ENCODE measurements at regions not wholly inside any gene's neighbourhood (a gene's known extent, or its start where the extent isn't known, plus 50 kb on each side); places are given as distances from the start of the nearest gene placed in this dataset.

- no peak for DNase-seq
Measured at GRCh38 chr5:124839371-124839998, 93.0 kb upstream of the ZNF608 start.

GRCh38 chr5:124841829-124842712, 95.6 kb upstream of the ZNF608 start:
- peak; percentile 43 for DNase-seq

GRCh38 chr5:124842725-124843595, 96.5 kb upstream of the ZNF608 start:
- DNase-seq, result no peak

GRCh38 chr5:124843596-124843899, 97.1 kb upstream of the ZNF608 start:
- DNase-seq, result peak; percentile 50

- DNase-seq, result no peak
Measured at GRCh38 chr5:124844371-124844920, 98.0 kb upstream of the ZNF608 start.

GRCh38 chr5:124847907-124848306, 101.5 kb upstream of the ZNF608 start:
- no peak for DNase-seq

GRCh38 chr5:124849774-124850173, 103.3 kb upstream of the ZNF608 start:
- no peak for DNase-seq

- DNase-seq, result no peak
Measured at GRCh38 chr5:124856726-124857125, 110.3 kb upstream of the ZNF608 start.

- DNase-seq, result no peak
Measured at GRCh38 chr5:124858612-124859011, 112.2 kb upstream of the ZNF608 start.

GRCh38 chr5:124859027-124859426, 112.6 kb upstream of the ZNF608 start:
- peak; percentile 59 for DNase-seq

GRCh38 chr5:124859556-124860290, 113.3 kb upstream of the ZNF608 start:
- no peak for DNase-seq

- DNase-seq, result no peak
Measured at GRCh38 chr5:124860291-124860655, 113.8 kb upstream of the ZNF608 start.

GRCh38 chr5:124865066-124865465, 118.6 kb upstream of the ZNF608 start:
- no peak for DNase-seq

- no peak for DNase-seq
Measured at GRCh38 chr5:124865603-124866354, 119.3 kb upstream of the ZNF608 start.

GRCh38 chr5:124866355-124867136, 120.1 kb upstream of the ZNF608 start:
- DNase-seq, result no peak

- peak; percentile 19 for DNase-seq
Measured at GRCh38 chr5:124867137-124867704, 120.8 kb upstream of the ZNF608 start.

- no peak for DNase-seq
Measured at GRCh38 chr5:124868676-124869075, 122.2 kb upstream of the ZNF608 start.

- no peak for DNase-seq
Measured at GRCh38 chr5:124869426-124870033, 123.1 kb upstream of the ZNF608 start.

GRCh38 chr5:124870070-124870469, 123.6 kb upstream of the ZNF608 start:
- no peak for DNase-seq

GRCh38 chr5:124871303-124871702, 124.9 kb upstream of the ZNF608 start:
- DNase-seq, result peak; percentile 57

Data from tongue (tissue), 1 donor.